ENCODE measurements at regions not wholly inside any gene's neighbourhood (a gene's known extent, or its start where the extent isn't known, plus 50 kb on each side); places are given as distances from the start of the nearest gene placed in this dataset.

- TF ChIP-seq SP7 (tag by site-specific recombination; IDR thresholded peaks at IDR 0.05), result 0 out of 2 replicates have a peak, but pooled peaks have one; percentile 19
- peak; percentile 51; the same call in 1 of the 2 replicates for TF ChIP-seq SCRT1 (tag by site-specific recombination; IDR thresholded peaks at IDR 0.05; ENCODE audit: borderline replicate concordance)
- no peak for TF ChIP-seq ZNF792 (tag by site-specific recombination; IDR thresholded peaks at IDR 0.05)
- TF ChIP-seq ZNF791 (tag by site-specific recombination; IDR thresholded peaks at IDR 0.05), result no peak
- TF ChIP-seq PRDM6 (tag by site-specific recombination; IDR thresholded peaks at IDR 0.05), result peak; percentile 61
- no peak for TF ChIP-seq ZNF18 (tag by site-specific recombination; IDR thresholded peaks at IDR 0.05)
- TF ChIP-seq SCRT2 (tag by site-specific recombination; IDR thresholded peaks at IDR 0.05), result peak; percentile 83
- TF ChIP-seq ZNF398 (tag by site-specific recombination; IDR thresholded peaks at IDR 0.05), result no peak
- no peak for TF ChIP-seq KLF8 (tag by site-specific recombination; IDR thresholded peaks at IDR 0.05)
- 0 out of 2 replicates have a peak, but pooled peaks have one; percentile 14 for TF ChIP-seq ZNF335 (tag by site-specific recombination; conservative IDR thresholded peaks at IDR 0.05)
- TF ChIP-seq ZNF776 (tag by site-specific recombination; IDR thresholded peaks at IDR 0.05; ENCODE audit: borderline replicate concordance), result no peak
- TF ChIP-seq ZNF26 (tag by site-specific recombination; IDR thresholded peaks at IDR 0.05), result no peak
- no peak for TF ChIP-seq IKZF3 (tag by site-specific recombination; IDR thresholded peaks at IDR 0.05)
- TF ChIP-seq ZBTB17 (tag by site-specific recombination; IDR thresholded peaks at IDR 0.05), result no peak
- Histone ChIP-seq H3K27ac (ENCODE audit: extremely low read depth, low read depth, low read length) (no peak overlapping the region), H3K4me3 (ENCODE audit: low read depth, low read length) (no peak overlapping the region), H3K36me3 (ENCODE audit: control insufficient read depth in 2 of 2, insufficient read depth in 1 of 2, low read length in 2 of 2) (no peaks in the 10 kb centered on the region), H3K4me1 (ENCODE audit: control insufficient read depth, insufficient read depth, low read length) (peaks cover 10% of the 10 kb centered on the region), H3K9me3 (ENCODE audit: control insufficient read depth, insufficient read depth, low read depth, low read length) (no peaks in the 10 kb centered on the region)
- ChIA-PET CTCF (interaction anchor here (0.6 to 0.7 kb wide), 2 partner anchors 9 to 396 kb away, joined by 3 read pairs; no protein-coding TSS in a partner anchor), POLR2A (no interaction called here)
These were observed 100.9 kb downstream of the SAMD9 start for GRCh38 chr7:93016681-93017381.

- no peaks in the 10 kb centered on the region for H3K36me3 ChIP-seq (ENCODE audit: control insufficient read depth in 2 of 2, insufficient read depth in 1 of 2, low read length in 2 of 2)
- no peak overlapping the region for H3K4me3 ChIP-seq (ENCODE audit: low read depth, low read length)
- TF ChIP-seq KLF17 (tag by site-specific recombination; IDR thresholded peaks at IDR 0.05) (0 out of 2 replicates have a peak, but pooled peaks have one; percentile 21), ZNF23 (tag by site-specific recombination; IDR thresholded peaks at IDR 0.05; ENCODE audit: borderline replicate concordance) (no peak), KLF1 (tag by site-specific recombination; IDR thresholded peaks at IDR 0.05) (0 out of 2 replicates have a peak, but pooled peaks have one; percentile 10), ZNF398 (tag by site-specific recombination; IDR thresholded peaks at IDR 0.05) (peak; percentile 56), ZNF223 (tag by site-specific recombination; IDR thresholded peaks at IDR 0.05) (0 out of 2 replicates have a peak, but pooled peaks have one; percentile 30), ZNF560 (tag by site-specific recombination; IDR thresholded peaks at IDR 0.05; ENCODE audit: borderline replicate concordance) (no peak), SP7 (tag by site-specific recombination; IDR thresholded peaks at IDR 0.05) (peak; percentile 93), FEZF1 (tag by site-specific recombination; IDR thresholded peaks at IDR 0.05) (0 out of 2 replicates have a peak, but pooled peaks have one; percentile 9)
- ChIA-PET POLR2A (no interaction called here), CTCF (no interaction called here)
- H3K4me1 ChIP-seq (ENCODE audit: control insufficient read depth, insufficient read depth, low read length), result peaks cover 10% of the 10 kb centered on the region
- H3K9me3 ChIP-seq (ENCODE audit: control insufficient read depth, insufficient read depth, low read depth, low read length), result no peaks in the 10 kb centered on the region
- H3K27ac ChIP-seq (ENCODE audit: extremely low read depth, low read depth, low read length), result no peak overlapping the region
These were observed 101.8 kb downstream of the SAMD9 start for GRCh38 chr7:93015779-93016481.
